ENCODE measurements at regions not wholly inside any gene's neighbourhood (a gene's known extent, or its start where the extent isn't known, plus 50 kb on each side); places are given as distances from the start of the nearest gene placed in this dataset.

GRCh38 chr1:58358346-58358745 lies 188.2 kb downstream of the OMA1 start:
- 14 to 60% (median 36%) methylated on average over 1 to 4 of the region's 4 CpGs for WGBS, 10 experiments
- in situ Hi-C loops (cut with MboI; ENCODE audit: low pct_unique_long_range_greater_than_20kb in 2 of 9, low sequenced_read_pairs in 9 of 9, unreplicated experiment in 9 of 9): no loop called here
- peaks cover 8 to 20% of the 10 kb centered on the region in 2 donors for H3K4me1 ChIP-seq (replicated peaks in 1 of 2)
- ATAC-seq (replicated peaks in 6 of 8): peak; percentile 21 to 97 (median 89)
- H3K4me3 ChIP-seq: no peak overlapping the region
- H3K27ac ChIP-seq: no peak overlapping the region

GRCh38 chr1:58356402-58356801 lies 190.1 kb downstream of the OMA1 start:
- H3K4me1 ChIP-seq (replicated peaks in 1 of 2): peaks cover 8 to 20% of the 10 kb centered on the region in 2 donors
- no peak overlapping the region for H3K4me3 ChIP-seq
- 0 to 100% (median 62%) methylated on average over 1 to 2 of the region's 2 CpGs; no CpG with 5 or more reads in 1 of the 10 experiments for WGBS, 10 experiments
- in situ Hi-C loops (cut with MboI; ENCODE audit: low pct_unique_long_range_greater_than_20kb in 2 of 9, low sequenced_read_pairs in 9 of 9, unreplicated experiment in 9 of 9): no loop called here
- ATAC-seq (replicated peaks in 6 of 8): peak in 1 of 8 experiments; percentile 36
- no peak overlapping the region for H3K27ac ChIP-seq

GRCh38 chr1:58353168-58353567 lies 193.4 kb downstream of the OMA1 start:
- 0 to 100% (median 88%) methylated on average over 1 to 2 of the region's 2 CpGs; no CpG with 5 or more reads in 1 of the 10 experiments for WGBS, 10 experiments
- in situ Hi-C loops (cut with MboI; ENCODE audit: low pct_unique_long_range_greater_than_20kb in 2 of 9, low sequenced_read_pairs in 9 of 9, unreplicated experiment in 9 of 9): no loop called here
- no peak for ATAC-seq (replicated peaks in 6 of 8)
- H3K4me1 ChIP-seq (replicated peaks in 1 of 2): peaks cover 3 to 10% of the 10 kb centered on the region in 2 donors
- H3K4me3 ChIP-seq: no peak overlapping the region
- no peak overlapping the region for H3K27ac ChIP-seq

- peaks cover 0 to 7% of the 10 kb centered on the region in 2 donors for H3K4me1 ChIP-seq (replicated peaks in 1 of 2)
- H3K27ac ChIP-seq: no peak overlapping the region
- in situ Hi-C loops (cut with MboI; ENCODE audit: low pct_unique_long_range_greater_than_20kb in 2 of 9, low sequenced_read_pairs in 9 of 9, unreplicated experiment in 9 of 9): no loop called here
- H3K4me3 ChIP-seq: no peak overlapping the region
- 53 to 100% (median 90%) methylated on average over 1 to 6 of the region's 6 CpGs; no CpG with 5 or more reads in 1 of the 10 experiments for WGBS, 10 experiments
- no peak for ATAC-seq (replicated peaks in 6 of 8)
Measured at GRCh38 chr1:58352476-58353092, 193.9 kb downstream of the OMA1 start.

- H3K4me3 ChIP-seq: no peak overlapping the region
- H3K27ac ChIP-seq: no peak overlapping the region
- ATAC-seq (replicated peaks in 6 of 8): peak in 3 of 8 experiments; percentile 64 to 88 (median 73)
- H3K4me1 ChIP-seq (replicated peaks in 1 of 2): peaks cover 16 to 17% of the 10 kb centered on the region in 2 donors
- in situ Hi-C loops (cut with MboI; ENCODE audit: low pct_unique_long_range_greater_than_20kb in 2 of 9, low sequenced_read_pairs in 9 of 9, unreplicated experiment in 9 of 9): no loop called here
- WGBS, 10 experiments: 29 to 100% (median 42%) methylated on average over 2 to 7 of the region's 7 CpGs; no CpG with 5 or more reads in 1 of the 10 experiments
Measured at GRCh38 chr1:58346036-58346355, 200.5 kb downstream of the OMA1 start.

- Histone ChIP-seq H3K4me3 (no peak overlapping the region), H3K4me1 (replicated peaks in 1 of 2) (peaks cover 20 to 21% of the 10 kb centered on the region in 2 donors), H3K27ac (peak overlapping the region in 1 of 2 donors; percentile 21)
- 0 to 89% (median 31%) methylated on average over 1 to 5 of the region's 5 CpGs; no CpG with 5 or more reads in 2 of the 10 experiments for WGBS, 10 experiments
- ATAC-seq (replicated peaks in 6 of 8): peak in 5 of 8 experiments; percentile 41 to 57 (median 52)
- in situ Hi-C loops (cut with MboI; ENCODE audit: low pct_unique_long_range_greater_than_20kb in 2 of 9, low sequenced_read_pairs in 9 of 9, unreplicated experiment in 9 of 9): no loop called here
Measured at GRCh38 chr1:58345215-58346035, 201.1 kb downstream of the OMA1 start.

GRCh38 chr1:58340185-58340584 lies 206.3 kb downstream of the OMA1 start:
- 7 to 49% (median 26%) methylated on average over 2 to 4 of the region's 4 CpGs for WGBS, 10 experiments
- Histone ChIP-seq H3K4me3 (no peak overlapping the region), H3K27ac (no peak overlapping the region), H3K4me1 (replicated peaks in 1 of 2) (peaks cover 10 to 15% of the 10 kb centered on the region in 2 donors)
- ATAC-seq (replicated peaks in 6 of 8): peak in 5 of 8 experiments; percentile 57 to 86 (median 69)
- in situ Hi-C loops (cut with MboI; ENCODE audit: low pct_unique_long_range_greater_than_20kb in 2 of 9, low sequenced_read_pairs in 9 of 9, unreplicated experiment in 9 of 9): no loop called here

GRCh38 chr1:58338081-58338480 lies 208.4 kb downstream of the OMA1 start:
- H3K27ac ChIP-seq: no peak overlapping the region
- H3K4me3 ChIP-seq: no peak overlapping the region
- in situ Hi-C loops (cut with MboI; ENCODE audit: low pct_unique_long_range_greater_than_20kb in 2 of 9, low sequenced_read_pairs in 9 of 9, unreplicated experiment in 9 of 9): no loop called here
- H3K4me1 ChIP-seq (replicated peaks in 1 of 2): peaks cover 7 to 11% of the 10 kb centered on the region in 2 donors
- ATAC-seq (replicated peaks in 6 of 8): no peak
- WGBS, 10 experiments: 0 to 100% (median 82%) methylated on average over 1 of the region's 1 CpG; no CpG with 5 or more reads in 5 of the 10 experiments

GRCh38 chr1:58333511-58333910 lies 213.0 kb downstream of the OMA1 start:
- Histone ChIP-seq H3K4me1 (replicated peaks in 1 of 2) (peaks cover 0 to 2% of the 10 kb centered on the region in 2 donors), H3K4me3 (no peak overlapping the region), H3K27ac (no peak overlapping the region)
- ATAC-seq (replicated peaks in 6 of 8): no peak
- 54 to 100% (median 91%) methylated on average over 1 of the region's 1 CpG; no CpG with 5 or more reads in 2 of the 10 experiments for WGBS, 10 experiments
- in situ Hi-C loops (cut with MboI; ENCODE audit: low pct_unique_long_range_greater_than_20kb in 2 of 9, low sequenced_read_pairs in 9 of 9, unreplicated experiment in 9 of 9): no loop called here

GRCh38 chr1:58331156-58331555 lies 215.4 kb downstream of the OMA1 start:
- 33 to 100% (median 85%) methylated on average over 1 of the region's 1 CpG; no CpG with 5 or more reads in 3 of the 10 experiments for WGBS, 10 experiments
- Histone ChIP-seq H3K27ac (no peak overlapping the region), H3K4me1 (replicated peaks in 1 of 2) (peaks cover 4 to 6% of the 10 kb centered on the region in 2 donors), H3K4me3 (no peak overlapping the region)
- no peak for ATAC-seq (replicated peaks in 6 of 8)
- in situ Hi-C loops (cut with MboI; ENCODE audit: low pct_unique_long_range_greater_than_20kb in 2 of 9, low sequenced_read_pairs in 9 of 9, unreplicated experiment in 9 of 9): no loop called here

GRCh38 chr1:58325866-58326265 lies 220.7 kb downstream of the OMA1 start:
- WGBS, 10 experiments: 0 to 80% (median 57%) methylated on average over 1 to 6 of the region's 6 CpGs; no CpG with 5 or more reads in 2 of the 10 experiments
- in situ Hi-C loops (cut with MboI; ENCODE audit: low pct_unique_long_range_greater_than_20kb in 2 of 9, low sequenced_read_pairs in 9 of 9, unreplicated experiment in 9 of 9): no loop called here
- Histone ChIP-seq H3K4me3 (no peak overlapping the region), H3K27ac (no peak overlapping the region), H3K4me1 (replicated peaks in 1 of 2) (peaks cover 12 to 18% of the 10 kb centered on the region in 2 donors)
- peak in 6 of 8 experiments; percentile 29 to 63 (median 54) for ATAC-seq (replicated peaks in 6 of 8)

- peaks cover 12 to 16% of the 10 kb centered on the region in 2 donors for H3K4me1 ChIP-seq (replicated peaks in 1 of 2)
- in situ Hi-C loops (cut with MboI; ENCODE audit: low pct_unique_long_range_greater_than_20kb in 2 of 9, low sequenced_read_pairs in 9 of 9, unreplicated experiment in 9 of 9): no loop called here
- no peak overlapping the region for H3K27ac ChIP-seq
- 33 to 100% (median 71%) methylated on average over 1 to 2 of the region's 2 CpGs; no CpG with 5 or more reads in 3 of the 10 experiments for WGBS, 10 experiments
- no peak for ATAC-seq (replicated peaks in 6 of 8)
- no peak overlapping the region for H3K4me3 ChIP-seq
Measured at GRCh38 chr1:58324558-58324957, 222.0 kb downstream of the OMA1 start.

Measured in motor neuron (in vitro differentiated cells).